ENCODE measurements at regions not wholly inside any gene's neighbourhood (a gene's known extent, or its start where the extent isn't known, plus 50 kb on each side); places are given as distances from the start of the nearest gene placed in this dataset.

DNA sequence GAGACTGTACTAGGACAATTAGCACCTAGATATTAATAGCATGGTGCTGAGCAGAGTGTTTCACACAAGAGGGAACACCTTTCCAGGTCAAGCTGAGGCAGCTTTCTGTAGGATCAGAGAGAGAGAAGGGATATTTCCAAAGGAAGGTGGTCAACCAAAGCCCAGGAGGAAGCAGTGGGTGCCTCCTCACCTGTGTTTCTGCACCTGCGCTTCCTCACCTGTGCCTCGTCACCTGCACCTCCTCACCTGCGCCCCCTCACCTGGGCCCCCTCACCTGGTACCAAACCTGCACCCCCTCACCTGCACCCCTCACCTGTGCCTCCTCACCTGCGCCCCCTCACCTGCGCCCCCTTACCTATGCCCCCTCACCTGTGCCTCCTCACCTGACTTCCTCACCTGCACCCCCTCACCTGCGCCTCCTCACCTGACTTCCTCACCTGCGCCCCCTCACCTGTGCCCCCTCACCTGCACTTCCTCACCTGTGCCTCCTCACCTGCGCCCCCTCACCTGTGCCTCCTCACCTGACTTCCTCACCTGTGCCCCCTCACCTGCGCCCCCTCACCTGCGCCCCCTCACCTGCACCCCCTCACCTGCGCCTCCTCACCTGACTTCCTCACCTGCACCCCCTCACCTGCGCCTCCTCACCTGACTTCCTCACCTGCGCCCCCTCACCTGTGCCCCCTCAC, 67.9 kb downstream of the TTLL2 start:
- H3K4me1 ChIP-seq (ENCODE audit: control insufficient read depth in 5 of 5, insufficient read depth in 5 of 5, low read length in 5 of 5) = peaks cover 0 to 3% (median 0%) of the 10 kb centered on the region in 5 donors
- no peak overlapping the region for H3K27ac ChIP-seq (ENCODE audit: low read depth, low read length)
- H3K9ac ChIP-seq (ENCODE audit: low read length in 5 of 5) = no peak overlapping the region
- no peak overlapping the region for H3K4me3 ChIP-seq (ENCODE audit: low read depth in 1 of 5, low read length in 5 of 5)
- no peaks in the 10 kb centered on the region for H3K27me3 ChIP-seq (ENCODE audit: control insufficient read depth in 5 of 5, insufficient read depth in 4 of 5, low read length in 5 of 5)
- no peaks in the 10 kb centered on the region for H3K9me3 ChIP-seq (ENCODE audit: control insufficient read depth in 5 of 5, low read length in 5 of 5)
- H3K36me3 ChIP-seq (ENCODE audit: control insufficient read depth in 5 of 5, insufficient read depth in 5 of 5, low read length in 5 of 5) = no peaks in the 10 kb centered on the region

DNA sequence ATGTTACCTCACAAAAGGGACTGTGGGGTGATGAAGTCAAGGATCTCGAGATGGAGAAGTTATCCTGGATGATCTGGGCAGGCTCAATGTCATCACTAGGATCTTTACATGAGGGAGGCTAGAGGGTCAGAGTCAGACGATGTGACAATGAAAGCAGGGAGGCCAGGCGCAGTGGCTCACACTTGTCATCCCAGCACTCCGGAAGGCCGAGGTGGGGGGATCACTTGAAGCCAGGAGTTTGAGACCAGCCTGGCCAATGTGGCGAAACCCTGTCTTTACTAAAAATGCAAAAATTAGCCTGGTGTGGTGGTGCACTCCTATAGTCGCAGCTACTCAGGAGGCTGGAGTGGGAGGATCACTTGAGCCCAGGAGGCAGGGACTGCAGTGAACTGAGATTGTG, 68.8 kb downstream of the TTLL2 start:
- Histone ChIP-seq H3K4me3 (ENCODE audit: low read depth in 1 of 5, low read length in 5 of 5) (no peak overlapping the region), H3K9ac (ENCODE audit: low read length in 5 of 5) (no peak overlapping the region), H3K9me3 (ENCODE audit: control insufficient read depth in 5 of 5, low read length in 5 of 5) (no peaks in the 10 kb centered on the region), H3K36me3 (ENCODE audit: control insufficient read depth in 5 of 5, insufficient read depth in 5 of 5, low read length in 5 of 5) (no peaks in the 10 kb centered on the region), H3K27ac (ENCODE audit: low read depth, low read length) (no peak overlapping the region), H3K4me1 (ENCODE audit: control insufficient read depth in 5 of 5, insufficient read depth in 5 of 5, low read length in 5 of 5) (peaks cover 0 to 3% (median 0%) of the 10 kb centered on the region in 5 donors), H3K27me3 (ENCODE audit: control insufficient read depth in 5 of 5, insufficient read depth in 4 of 5, low read length in 5 of 5) (no peaks in the 10 kb centered on the region)

DNA sequence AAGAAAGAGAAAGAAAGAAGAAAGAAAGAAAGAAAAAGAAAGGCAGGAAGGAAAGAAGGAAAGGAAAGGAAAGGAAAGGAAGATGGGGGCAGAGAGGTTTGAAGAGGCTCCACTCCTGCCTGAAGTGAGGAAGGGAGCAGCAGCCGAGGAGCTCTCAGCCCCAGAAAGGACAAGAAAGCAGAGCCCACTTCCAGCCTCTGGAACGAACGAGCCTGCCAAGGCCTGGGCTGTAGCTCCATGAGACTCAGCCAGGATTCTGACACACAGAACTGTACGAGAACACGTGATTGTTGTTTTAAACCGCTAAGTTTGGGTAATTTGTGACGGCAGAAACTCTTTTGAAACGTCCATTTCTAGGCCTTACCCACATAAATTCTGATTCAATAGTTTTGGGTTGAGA, 69.5 kb downstream of the TTLL2 start:
- H3K9me3 ChIP-seq (ENCODE audit: control insufficient read depth in 5 of 5, low read length in 5 of 5) = no peaks in the 10 kb centered on the region
- no peak overlapping the region for H3K27ac ChIP-seq (ENCODE audit: low read depth, low read length)
- no peaks in the 10 kb centered on the region for H3K27me3 ChIP-seq (ENCODE audit: control insufficient read depth in 5 of 5, insufficient read depth in 4 of 5, low read length in 5 of 5)
- peaks cover 0 to 3% (median 0%) of the 10 kb centered on the region in 5 donors for H3K4me1 ChIP-seq (ENCODE audit: control insufficient read depth in 5 of 5, insufficient read depth in 5 of 5, low read length in 5 of 5)
- no peak overlapping the region for H3K9ac ChIP-seq (ENCODE audit: low read length in 5 of 5)
- no peaks in the 10 kb centered on the region for H3K36me3 ChIP-seq (ENCODE audit: control insufficient read depth in 5 of 5, insufficient read depth in 5 of 5, low read length in 5 of 5)
- no peak overlapping the region for H3K4me3 ChIP-seq (ENCODE audit: low read depth in 1 of 5, low read length in 5 of 5)

- Histone ChIP-seq H3K27ac (ENCODE audit: low read depth, low read length) (no peak overlapping the region), H3K9me3 (ENCODE audit: control insufficient read depth in 5 of 5, low read length in 5 of 5) (no peaks in the 10 kb centered on the region), H3K27me3 (ENCODE audit: control insufficient read depth in 5 of 5, insufficient read depth in 4 of 5, low read length in 5 of 5) (no peaks in the 10 kb centered on the region), H3K4me1 (ENCODE audit: control insufficient read depth in 5 of 5, insufficient read depth in 5 of 5, low read length in 5 of 5) (peaks cover 0 to 3% (median 0%) of the 10 kb centered on the region in 5 donors), H3K9ac (ENCODE audit: low read length in 5 of 5) (no peak overlapping the region), H3K4me3 (ENCODE audit: low read depth in 1 of 5, low read length in 5 of 5) (no peak overlapping the region), H3K36me3 (ENCODE audit: control insufficient read depth in 5 of 5, insufficient read depth in 5 of 5, low read length in 5 of 5) (no peaks in the 10 kb centered on the region)
Observed at GRCh38 chr6:167394820-167395219, 69.9 kb downstream of the TTLL2 start.

- peaks cover 0 to under 1% (median 0%) of the 10 kb centered on the region in 5 donors for H3K27me3 ChIP-seq (ENCODE audit: control insufficient read depth in 5 of 5, insufficient read depth in 4 of 5, low read length in 5 of 5)
- H3K4me3 ChIP-seq (ENCODE audit: low read depth in 1 of 5, low read length in 5 of 5) = no peak overlapping the region
- no peak overlapping the region for H3K27ac ChIP-seq (ENCODE audit: low read depth, low read length)
- H3K4me1 ChIP-seq (ENCODE audit: control insufficient read depth in 5 of 5, insufficient read depth in 5 of 5, low read length in 5 of 5) = peaks cover 0 to 3% (median 0%) of the 10 kb centered on the region in 5 donors
- H3K36me3 ChIP-seq (ENCODE audit: control insufficient read depth in 5 of 5, insufficient read depth in 5 of 5, low read length in 5 of 5) = no peaks in the 10 kb centered on the region
- no peak overlapping the region for H3K9ac ChIP-seq (ENCODE audit: low read length in 5 of 5)
- no peaks in the 10 kb centered on the region for H3K9me3 ChIP-seq (ENCODE audit: control insufficient read depth in 5 of 5, low read length in 5 of 5)
Observed at GRCh38 chr6:167396068-167396658, 71.3 kb downstream of the TTLL2 start.

GRCh38 chr6:167396659-167397490, 72.0 kb downstream of the TTLL2 start:
- Histone ChIP-seq H3K27ac (ENCODE audit: low read depth, low read length) (no peak overlapping the region), H3K9ac (ENCODE audit: low read length in 5 of 5) (no peak overlapping the region)

DNA sequence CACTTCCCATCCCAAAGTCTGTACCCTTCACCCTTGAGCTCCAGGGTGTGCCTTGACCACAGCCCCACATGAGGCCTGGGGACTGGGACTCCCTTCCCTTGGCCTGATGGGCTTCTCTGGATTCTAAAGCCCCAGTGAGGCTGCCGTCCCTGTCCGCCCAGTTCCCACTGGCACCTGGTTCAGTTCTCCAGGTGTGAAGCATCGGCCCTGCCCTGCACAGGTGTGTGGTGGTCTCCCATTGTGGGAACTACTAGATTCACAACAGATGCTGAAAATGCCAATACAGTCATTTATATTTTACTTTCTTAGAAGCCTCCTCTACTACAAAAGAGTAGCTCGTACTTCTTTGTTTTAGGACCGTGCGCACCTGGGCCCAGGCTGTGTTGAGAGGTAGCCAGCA, 72.8 kb downstream of the TTLL2 start:
- H3K4me3 ChIP-seq (ENCODE audit: low read depth in 1 of 5, low read length in 5 of 5) = no peak overlapping the region
- H3K27me3 ChIP-seq (ENCODE audit: control insufficient read depth in 5 of 5, insufficient read depth in 4 of 5, low read length in 5 of 5) = peaks cover 0 to 8% (median 5%) of the 10 kb centered on the region in 5 donors
- no peaks in the 10 kb centered on the region for H3K9me3 ChIP-seq (ENCODE audit: control insufficient read depth in 5 of 5, low read length in 5 of 5)
- no peaks in the 10 kb centered on the region for H3K36me3 ChIP-seq (ENCODE audit: control insufficient read depth in 5 of 5, insufficient read depth in 5 of 5, low read length in 5 of 5)
- no peak overlapping the region for H3K9ac ChIP-seq (ENCODE audit: low read length in 5 of 5)
- H3K4me1 ChIP-seq (ENCODE audit: control insufficient read depth in 5 of 5, insufficient read depth in 5 of 5, low read length in 5 of 5) = peaks cover 0 to 3% (median 0%) of the 10 kb centered on the region in 5 donors
- no peak overlapping the region for H3K27ac ChIP-seq (ENCODE audit: low read depth, low read length)

More at GRCh38 chr6:167396659-167397490, 72.0 kb downstream of the TTLL2 start:
- Histone ChIP-seq H3K9me3 (ENCODE audit: control insufficient read depth in 5 of 5, low read length in 5 of 5) (no peaks in the 10 kb centered on the region), H3K4me1 (ENCODE audit: control insufficient read depth in 5 of 5, insufficient read depth in 5 of 5, low read length in 5 of 5) (peaks cover 0 to 3% (median 0%) of the 10 kb centered on the region in 5 donors), H3K36me3 (ENCODE audit: control insufficient read depth in 5 of 5, insufficient read depth in 5 of 5, low read length in 5 of 5) (no peaks in the 10 kb centered on the region), H3K27me3 (ENCODE audit: control insufficient read depth in 5 of 5, insufficient read depth in 4 of 5, low read length in 5 of 5) (peaks cover 0 to 7% (median 4%) of the 10 kb centered on the region in 5 donors), H3K4me3 (ENCODE audit: low read depth in 1 of 5, low read length in 5 of 5) (no peak overlapping the region)

- Histone ChIP-seq H3K4me3 (ENCODE audit: low read depth in 1 of 5, low read length in 5 of 5) (no peak overlapping the region), H3K9me3 (ENCODE audit: control insufficient read depth in 5 of 5, low read length in 5 of 5) (no peaks in the 10 kb centered on the region), H3K27me3 (ENCODE audit: control insufficient read depth in 5 of 5, insufficient read depth in 4 of 5, low read length in 5 of 5) (peaks cover 0 to 9% (median 5%) of the 10 kb centered on the region in 5 donors), H3K36me3 (ENCODE audit: control insufficient read depth in 5 of 5, insufficient read depth in 5 of 5, low read length in 5 of 5) (no peaks in the 10 kb centered on the region), H3K4me1 (ENCODE audit: control insufficient read depth in 5 of 5, insufficient read depth in 5 of 5, low read length in 5 of 5) (peaks cover 0 to 3% (median 0%) of the 10 kb centered on the region in 5 donors), H3K9ac (ENCODE audit: low read length in 5 of 5) (no peak overlapping the region), H3K27ac (ENCODE audit: low read depth, low read length) (no peak overlapping the region)
Observed at GRCh38 chr6:167398214-167399050, 73.5 kb downstream of the TTLL2 start.

DNA sequence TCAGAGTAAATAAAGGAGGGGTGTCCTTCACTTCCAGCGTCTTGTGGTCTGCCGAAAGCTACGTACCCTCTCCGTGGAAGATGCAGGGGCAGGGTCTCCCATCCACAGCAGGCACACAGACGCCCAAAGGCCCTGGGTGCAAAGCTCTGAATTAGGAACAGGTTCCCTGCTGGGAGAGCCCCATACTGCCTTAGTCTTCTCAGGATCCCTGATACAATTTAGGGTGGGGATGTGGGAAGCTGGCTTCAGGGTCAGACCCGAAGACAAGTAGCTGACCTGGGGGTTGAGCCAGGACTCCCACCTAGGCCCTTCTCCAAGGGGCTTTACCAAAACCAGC, 74.1 kb downstream of the TTLL2 start:
- H3K27me3 ChIP-seq (ENCODE audit: control insufficient read depth in 5 of 5, insufficient read depth in 4 of 5, low read length in 5 of 5) = peaks cover 0 to 10% (median 5%) of the 10 kb centered on the region in 5 donors
- peaks cover 0 to 3% (median 0%) of the 10 kb centered on the region in 5 donors for H3K4me1 ChIP-seq (ENCODE audit: control insufficient read depth in 5 of 5, insufficient read depth in 5 of 5, low read length in 5 of 5)
- H3K9ac ChIP-seq (ENCODE audit: low read length in 5 of 5) = no peak overlapping the region
- H3K27ac ChIP-seq (ENCODE audit: low read depth, low read length) = no peak overlapping the region
- H3K36me3 ChIP-seq (ENCODE audit: control insufficient read depth in 5 of 5, insufficient read depth in 5 of 5, low read length in 5 of 5) = no peaks in the 10 kb centered on the region
- H3K9me3 ChIP-seq (ENCODE audit: control insufficient read depth in 5 of 5, low read length in 5 of 5) = no peaks in the 10 kb centered on the region
- H3K4me3 ChIP-seq (ENCODE audit: low read depth in 1 of 5, low read length in 5 of 5) = no peak overlapping the region
